Suppressor macrophage (primary cell): ENCODE measurements at regions not wholly inside any gene's neighbourhood (a gene's known extent, or its start where the extent isn't known, plus 50 kb on each side); places are given as distances from the start of the nearest gene placed in this dataset.
"Not testable (repeated sequence)": the region's sequence is repeated elsewhere in the genome, so short reads cannot be mapped to it uniquely, and the experiment has no call there.

ENCODE experiments used
- DNase-seq, 4 experiments: peaks; one replicate each; pipeline ENCODE4 v3.0.0-alpha.2; 2020 to 2022

DNA sequence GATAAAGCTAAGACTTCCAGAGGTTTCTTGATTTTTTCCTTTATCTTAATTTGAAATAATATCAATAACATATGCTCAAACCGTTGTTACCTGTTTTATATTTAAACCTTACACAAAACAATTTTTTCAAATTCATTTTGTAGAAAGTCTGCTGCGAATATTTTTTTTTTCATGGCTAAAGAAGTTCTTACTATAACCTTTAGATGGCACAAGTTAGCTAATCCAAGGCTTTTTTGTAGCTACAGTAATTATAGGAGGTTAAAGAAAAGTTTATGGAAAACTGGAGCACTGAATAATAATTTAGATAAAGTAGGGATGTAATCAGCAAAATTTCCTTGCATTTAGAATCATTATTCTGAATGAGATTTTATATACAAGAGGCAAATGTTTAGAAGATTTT, 78.0 kb upstream of the PNPT1 start:
- DNase-seq = peak in 2 of 4 experiments; percentile 27 to 35

DNA sequence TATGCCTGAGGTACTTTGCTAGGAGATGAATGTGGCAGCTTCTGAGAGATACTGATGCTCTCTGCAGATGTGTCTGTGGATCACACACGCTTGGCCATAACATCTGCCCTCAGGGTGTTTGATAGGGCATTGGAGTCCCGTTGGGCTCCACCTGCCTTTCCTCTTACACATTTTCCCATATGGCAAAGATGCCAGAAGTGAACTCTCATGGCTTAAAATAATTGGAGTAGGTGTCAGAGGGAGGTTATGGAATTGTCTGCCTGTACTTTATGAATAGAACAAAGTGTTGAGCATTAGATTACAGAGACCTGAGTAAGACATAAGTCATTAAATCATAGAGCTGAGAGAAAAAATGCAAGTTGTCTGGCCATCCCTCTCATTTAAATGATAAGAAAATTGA, 75.3 kb upstream of the PNPT1 start:
- DNase-seq = no peak

DNA sequence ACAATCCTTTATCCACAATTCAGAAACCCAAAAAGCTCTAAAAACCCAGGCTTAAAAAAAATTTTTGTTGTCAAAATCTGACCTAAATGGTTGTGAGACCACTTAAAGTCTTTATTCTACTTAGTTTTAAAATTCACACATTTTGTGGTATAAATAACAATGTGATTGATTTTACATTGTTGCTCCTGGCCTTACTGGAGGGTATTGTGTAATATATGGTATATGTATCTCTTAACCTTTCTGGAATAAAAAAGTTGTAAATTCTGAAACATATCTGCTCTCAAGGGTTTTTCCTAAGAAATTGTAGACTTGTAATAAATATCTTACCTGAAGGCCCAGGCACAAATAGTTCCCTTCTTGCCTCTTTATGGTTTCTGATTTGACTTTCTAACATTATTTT, 73.3 kb upstream of the PNPT1 start:
- no peak for DNase-seq

DNA sequence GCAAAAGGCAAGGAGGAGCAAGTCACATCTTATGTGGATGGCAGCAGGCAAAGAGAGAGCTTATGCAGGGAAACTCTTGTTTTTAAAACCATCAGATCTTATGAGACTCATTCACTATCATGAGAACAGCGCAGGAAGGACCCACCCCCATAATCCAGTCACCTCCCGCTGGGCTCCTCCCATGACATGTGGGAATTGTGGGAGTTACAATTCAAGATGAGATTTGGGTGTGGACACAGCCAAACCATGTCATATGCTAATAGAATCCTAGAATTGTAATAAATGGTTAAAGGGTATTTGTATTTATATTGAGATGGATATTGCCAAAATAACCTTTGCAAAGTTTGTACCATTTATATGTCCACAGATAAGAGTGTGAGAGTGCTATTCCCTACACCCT, 72.1 kb upstream of the PNPT1 start:
- DNase-seq = not testable (repeated sequence)

DNA sequence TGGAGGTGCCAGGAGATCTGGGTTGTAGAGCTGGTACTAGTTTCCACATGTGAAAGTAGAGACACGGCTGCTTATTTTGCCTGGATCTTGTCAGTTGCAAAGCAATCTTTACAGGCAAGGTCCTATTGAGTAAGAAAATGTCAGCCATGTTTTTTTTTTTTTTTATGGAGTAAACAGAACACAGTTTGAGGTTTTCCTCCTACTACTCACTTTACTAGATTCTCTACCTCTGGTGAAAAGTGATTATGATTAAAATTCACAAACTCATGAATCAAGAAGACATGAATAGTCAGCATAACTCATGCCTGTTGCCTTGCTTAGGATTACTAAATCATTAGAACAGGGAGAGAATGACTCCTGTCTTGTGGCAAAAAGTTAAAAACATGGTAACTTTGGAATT, 70.1 kb upstream of the PNPT1 start:
- no peak for DNase-seq

DNA sequence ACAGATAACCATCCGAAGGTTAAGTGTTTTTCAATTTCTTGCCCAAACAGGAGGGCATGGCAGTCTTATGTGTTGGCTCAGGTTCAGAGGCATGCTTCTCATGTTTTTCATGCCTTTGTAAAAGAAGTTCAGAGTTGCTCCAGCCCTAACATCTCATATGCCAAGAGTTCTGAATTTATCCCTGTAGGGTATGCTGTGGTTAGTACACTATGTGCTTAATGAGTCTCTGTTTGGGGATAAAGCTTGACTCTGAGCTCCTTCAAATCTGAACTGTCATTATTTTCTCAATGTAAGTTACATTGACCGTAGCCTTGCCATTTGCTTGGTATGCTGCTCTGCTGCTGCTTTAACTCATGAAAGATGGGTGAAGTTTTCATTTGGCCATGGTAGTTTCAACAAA, 67.9 kb upstream of the PNPT1 start:
- DNase-seq = no peak

DNA sequence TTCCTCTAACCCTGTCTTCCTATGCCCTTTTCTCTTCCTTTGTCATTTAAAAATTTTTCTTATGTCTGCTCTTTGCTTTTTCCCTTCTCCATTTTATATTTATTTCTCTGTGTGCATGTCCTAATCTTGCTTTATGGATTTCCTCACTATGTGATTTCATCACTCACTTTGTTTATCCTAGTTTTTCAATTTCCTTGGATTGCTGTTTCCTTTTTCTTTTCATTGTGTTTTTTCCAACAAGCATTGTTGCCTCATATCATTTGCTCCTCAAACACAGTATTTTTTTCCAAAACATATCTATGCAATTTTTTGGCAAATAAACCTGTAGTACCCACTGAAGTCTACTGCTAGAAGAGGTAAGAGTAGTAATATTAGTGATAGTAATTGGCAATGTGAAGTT, 67.4 kb upstream of the PNPT1 start:
- DNase-seq = no peak

DNA sequence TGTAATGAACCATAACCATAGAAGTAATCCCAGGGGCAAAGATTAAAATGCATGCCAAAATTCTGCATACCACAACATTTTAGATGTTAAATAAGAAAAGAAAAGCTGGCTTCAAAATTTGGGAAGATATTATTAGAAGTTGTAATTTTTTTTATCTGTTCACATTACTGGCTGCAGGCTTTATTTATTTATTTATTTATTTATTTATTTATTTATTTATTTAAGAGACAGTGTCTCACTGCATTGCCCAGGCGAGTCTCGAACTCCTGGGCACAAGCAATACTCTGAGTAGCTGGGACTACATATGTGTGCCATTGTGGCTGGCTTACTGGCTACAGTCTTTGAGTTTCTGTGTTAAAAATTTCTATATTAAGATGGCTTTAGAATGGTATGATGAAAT, 66.5 kb upstream of the PNPT1 start:
- DNase-seq = no peak

DNA sequence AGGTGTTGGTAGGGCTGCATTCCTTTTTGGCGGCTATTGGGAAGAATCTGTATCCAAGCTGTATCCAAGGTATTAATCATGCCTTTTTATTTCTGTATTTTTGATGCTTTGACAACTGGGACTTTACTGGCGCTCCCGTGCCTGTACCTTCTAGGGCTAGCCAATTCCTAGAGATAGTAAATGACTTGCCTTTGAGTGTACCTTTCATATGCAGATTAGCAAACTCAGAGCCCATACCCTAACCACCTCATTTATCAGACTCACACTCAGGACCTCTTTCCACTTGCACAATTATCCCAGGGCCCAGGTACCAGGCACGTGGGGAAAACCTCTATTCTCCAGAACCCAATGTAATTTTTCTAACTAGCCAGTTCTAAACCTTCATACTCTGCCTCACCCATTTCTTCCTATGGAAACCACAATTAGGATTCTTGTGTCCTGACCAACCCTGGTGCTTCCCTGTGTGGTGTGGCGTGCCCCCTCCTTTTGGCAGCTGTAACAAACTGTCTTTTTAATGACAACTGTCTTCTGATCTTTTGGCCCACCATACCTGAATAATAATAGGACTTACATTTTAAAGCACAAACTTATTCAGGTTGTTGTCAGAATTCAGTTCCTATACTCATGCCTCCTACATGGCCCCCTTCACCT, 65.8 kb upstream of the PNPT1 start:
- no peak for DNase-seq

DNA sequence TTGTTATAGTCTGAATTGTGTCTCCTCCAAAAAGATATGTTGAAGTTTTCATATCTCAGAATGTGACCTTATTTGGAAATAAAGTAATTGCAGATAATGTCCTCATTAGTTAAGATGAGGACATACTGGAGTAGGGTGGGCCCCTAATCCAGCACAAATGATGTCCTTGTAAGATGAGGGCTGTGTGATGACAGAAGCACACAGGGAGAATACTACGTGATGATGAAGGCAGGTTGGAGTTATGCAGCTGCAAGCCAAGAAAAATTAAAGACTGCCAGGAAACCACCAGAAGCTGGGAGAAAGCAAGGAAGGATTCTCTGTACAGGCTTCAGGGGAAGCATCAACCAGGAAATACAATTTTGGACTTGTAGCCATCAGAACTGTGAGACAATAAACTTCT, 58.3 kb upstream of the PNPT1 start:
- no peak for DNase-seq

DNA sequence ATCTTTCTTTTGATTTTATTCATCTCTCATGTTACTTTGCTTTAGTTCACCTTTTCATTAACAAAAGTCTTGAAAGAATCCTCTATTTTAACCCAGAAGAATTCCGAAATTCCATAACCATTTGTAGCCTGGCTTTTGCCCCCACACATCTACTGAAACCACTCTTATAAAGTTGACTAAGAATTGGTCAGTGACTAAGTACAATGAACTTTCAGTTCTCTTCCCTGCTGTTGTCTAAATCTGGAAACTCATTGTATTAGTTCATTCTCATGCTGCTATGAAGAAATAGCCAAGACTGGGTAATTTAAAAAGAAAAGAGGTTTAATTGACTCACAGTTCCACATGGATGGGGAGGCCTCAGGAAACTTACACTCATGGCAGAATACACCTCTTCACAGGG, 49.9 kb upstream of the PNPT1 start:
- no peak for DNase-seq
